ENCODE measurements at regions not wholly inside any gene's neighbourhood (a gene's known extent, or its start where the extent isn't known, plus 50 kb on each side); places are given as distances from the start of the nearest gene placed in this dataset.
"Not testable (repeated sequence)": the region's sequence is repeated elsewhere in the genome, so short reads cannot be mapped to it uniquely, and the experiment has no call there.

GRCh38 chr1:143837924-143838597 is 133.7 kb downstream of the FAM72C start:
- H3K27me3 ChIP-seq (replicated peaks; ENCODE audit: insufficient read depth); H3K27ac ChIP-seq; DNase-seq; H3K9me2 ChIP-seq (ENCODE audit: insufficient read depth); H3K4me1 ChIP-seq (ENCODE audit: insufficient read depth); H3K36me3 ChIP-seq (ENCODE audit: low read depth); H3K79me2 ChIP-seq (ENCODE audit: insufficient read depth); H4K20me1 ChIP-seq (ENCODE audit: insufficient read depth); H3K4me2 ChIP-seq (ENCODE audit: unreplicated experiment); H3K9me3 ChIP-seq (ENCODE audit: low read depth); in situ Hi-C loops (cut with MboI); H2AFZ ChIP-seq; H3F3A ChIP-seq (ENCODE audit: insufficient read depth); H3K4me3 ChIP-seq; H3K9ac ChIP-seq: not testable (repeated sequence)
- WGBS, 2 experiments (ENCODE audit: low coverage in 1 of 2, low lambda C conversion rate in 2 of 2, missing lambda C conversion rate in 2 of 2), result 18 to 21% methylated on average over 10 to 12 of the region's 25 CpGs

GRCh38 chr1:143833376-143833775 is 138.4 kb downstream of the FAM72C start:
- H2AFZ ChIP-seq; H3K36me3 ChIP-seq (ENCODE audit: low read depth); H3K4me1 ChIP-seq (ENCODE audit: insufficient read depth); H3K9me3 ChIP-seq (ENCODE audit: low read depth); H3K4me3 ChIP-seq; DNase-seq; H3K9me2 ChIP-seq (ENCODE audit: insufficient read depth); H3K79me2 ChIP-seq (ENCODE audit: insufficient read depth); H3F3A ChIP-seq (ENCODE audit: insufficient read depth); H3K27ac ChIP-seq; H3K9ac ChIP-seq; in situ Hi-C loops (cut with MboI); H3K4me2 ChIP-seq (ENCODE audit: unreplicated experiment); H4K20me1 ChIP-seq (ENCODE audit: insufficient read depth); H3K27me3 ChIP-seq (replicated peaks; ENCODE audit: insufficient read depth): not testable (repeated sequence)
- 50% methylated on average over 1 of the region's 4 CpGs; no CpG with 5 or more reads in 1 of the 2 experiments for WGBS, 2 experiments (ENCODE audit: low coverage in 1 of 2, low lambda C conversion rate in 2 of 2, missing lambda C conversion rate in 2 of 2)

- H3F3A ChIP-seq (ENCODE audit: insufficient read depth); H3K36me3 ChIP-seq (ENCODE audit: low read depth); H4K20me1 ChIP-seq (ENCODE audit: insufficient read depth); H3K9me3 ChIP-seq (ENCODE audit: low read depth); H2AFZ ChIP-seq; H3K27me3 ChIP-seq (replicated peaks; ENCODE audit: insufficient read depth); H3K4me3 ChIP-seq; DNase-seq; H3K9me2 ChIP-seq (ENCODE audit: insufficient read depth); H3K4me1 ChIP-seq (ENCODE audit: insufficient read depth); H3K79me2 ChIP-seq (ENCODE audit: insufficient read depth); H3K9ac ChIP-seq; H3K27ac ChIP-seq; in situ Hi-C loops (cut with MboI); H3K4me2 ChIP-seq (ENCODE audit: unreplicated experiment): not testable (repeated sequence)
- WGBS, 2 experiments (ENCODE audit: low coverage in 1 of 2, low lambda C conversion rate in 2 of 2, missing lambda C conversion rate in 2 of 2), result 73 to 79% methylated on average over 4 to 5 of the region's 5 CpGs
Measured at GRCh38 chr1:143832379-143832716, 139.4 kb downstream of the FAM72C start.

GRCh38 chr1:143831479-143832378 is 140.1 kb downstream of the FAM72C start:
- WGBS, 2 experiments (ENCODE audit: low coverage in 1 of 2, low lambda C conversion rate in 2 of 2, missing lambda C conversion rate in 2 of 2), result 7 to 8% methylated on average over 25 to 32 of the region's 34 CpGs
- H3K79me2 ChIP-seq (ENCODE audit: insufficient read depth); H3K4me2 ChIP-seq (ENCODE audit: unreplicated experiment); H3K9ac ChIP-seq; H3K4me3 ChIP-seq; H3K27me3 ChIP-seq (replicated peaks; ENCODE audit: insufficient read depth); H3K9me2 ChIP-seq (ENCODE audit: insufficient read depth); DNase-seq; H4K20me1 ChIP-seq (ENCODE audit: insufficient read depth); in situ Hi-C loops (cut with MboI); H2AFZ ChIP-seq; H3K36me3 ChIP-seq (ENCODE audit: low read depth); H3F3A ChIP-seq (ENCODE audit: insufficient read depth); H3K9me3 ChIP-seq (ENCODE audit: low read depth); H3K4me1 ChIP-seq (ENCODE audit: insufficient read depth); H3K27ac ChIP-seq: not testable (repeated sequence)

- H3K9ac ChIP-seq; DNase-seq; H3K27ac ChIP-seq; H3K27me3 ChIP-seq (replicated peaks; ENCODE audit: insufficient read depth); in situ Hi-C loops (cut with MboI); H3K4me3 ChIP-seq; H3K36me3 ChIP-seq (ENCODE audit: low read depth); H3K4me1 ChIP-seq (ENCODE audit: insufficient read depth); H3K9me2 ChIP-seq (ENCODE audit: insufficient read depth); H4K20me1 ChIP-seq (ENCODE audit: insufficient read depth); H3K79me2 ChIP-seq (ENCODE audit: insufficient read depth); H3K9me3 ChIP-seq (ENCODE audit: low read depth); H2AFZ ChIP-seq; H3K4me2 ChIP-seq (ENCODE audit: unreplicated experiment); H3F3A ChIP-seq (ENCODE audit: insufficient read depth): not testable (repeated sequence)
- no CpG with 5 or more reads among the region's 1 CpG for WGBS, 2 experiments (ENCODE audit: low coverage in 1 of 2, low lambda C conversion rate in 2 of 2, missing lambda C conversion rate in 2 of 2)
Measured at GRCh38 chr1:143826162-143826561, 145.6 kb downstream of the FAM72C start.

GRCh38 chr1:143824266-143824665 is 147.5 kb downstream of the FAM72C start:
- in situ Hi-C loops (cut with MboI); H3K9me2 ChIP-seq (ENCODE audit: insufficient read depth); H3K27me3 ChIP-seq (replicated peaks; ENCODE audit: insufficient read depth); DNase-seq; H3K4me3 ChIP-seq; H3K4me1 ChIP-seq (ENCODE audit: insufficient read depth); H3K79me2 ChIP-seq (ENCODE audit: insufficient read depth); H3K9ac ChIP-seq; H3K27ac ChIP-seq; H2AFZ ChIP-seq; H4K20me1 ChIP-seq (ENCODE audit: insufficient read depth); H3K9me3 ChIP-seq (ENCODE audit: low read depth); H3K4me2 ChIP-seq (ENCODE audit: unreplicated experiment); H3K36me3 ChIP-seq (ENCODE audit: low read depth); H3F3A ChIP-seq (ENCODE audit: insufficient read depth): not testable (repeated sequence)
- WGBS, 2 experiments (ENCODE audit: low coverage in 1 of 2, low lambda C conversion rate in 2 of 2, missing lambda C conversion rate in 2 of 2), result 20% methylated on average over 1 of the region's 3 CpGs; no CpG with 5 or more reads in 1 of the 2 experiments

- H3K9ac ChIP-seq; in situ Hi-C loops (cut with MboI): not testable (repeated sequence)
- whole genome bisulfite sequencing, 2 experiments (ENCODE audit: low coverage in 1 of 2, low lambda C conversion rate in 2 of 2, missing lambda C conversion rate in 2 of 2), result no CpG with 5 or more reads among the region's 4 CpGs
Measured at GRCh38 chr1:143820058-143820457, 151.7 kb downstream of the FAM72C start.

More at GRCh38 chr1:143820058-143820457, 151.7 kb downstream of the FAM72C start:
- DNase-seq; H3K9me3 ChIP-seq (ENCODE audit: low read depth); H3K36me3 ChIP-seq (ENCODE audit: low read depth); H3K27ac ChIP-seq; H3K27me3 ChIP-seq (replicated peaks; ENCODE audit: insufficient read depth); H3K79me2 ChIP-seq (ENCODE audit: insufficient read depth); H3K4me1 ChIP-seq (ENCODE audit: insufficient read depth); H3F3A ChIP-seq (ENCODE audit: insufficient read depth); H4K20me1 ChIP-seq (ENCODE audit: insufficient read depth); H3K4me3 ChIP-seq; H3K9me2 ChIP-seq (ENCODE audit: insufficient read depth); H2AFZ ChIP-seq; H3K4me2 ChIP-seq (ENCODE audit: unreplicated experiment): not testable (repeated sequence)

All from GM23248 (cell line).